Sigmoid colon (tissue), 4 donors: ENCODE measurements at regions not wholly inside any gene's neighbourhood (a gene's known extent, or its start where the extent isn't known, plus 50 kb on each side); places are given as distances from the start of the nearest gene placed in this dataset.

Experiments used
- CTCF ChIP-seq, 4 experiments: fragments of 450-650 bp in 3 of 4; fragments of 200-600 bp in 1 of 4; IDR thresholded peaks; one replicate each; pipeline ENCODE4 v1.5.1; 2016 to 2019; ENCODE audit warnings: antibody characterized with exemption in 4 of 4, mild to moderate bottlenecking in 3 of 4, moderate library complexity in 2 of 4
- POLR2A ChIP-seq, 2 donors: fragments of 450-650 bp; IDR thresholded peaks; one replicate each; pipeline ENCODE4 v1.6.1; 2016; ENCODE audit warnings: antibody characterized with exemption in 2 of 2, mild to moderate bottlenecking in 2 of 2, moderate library complexity in 2 of 2
- POLR2AphosphoS5 ChIP-seq, 4 donors: sonication (generic); formaldehyde crosslinking; IDR thresholded peaks; one replicate each; pipeline ENCODE4 v1.6.1; 2017; ENCODE audit warnings: antibody characterized with exemption in 4 of 4

DNA sequence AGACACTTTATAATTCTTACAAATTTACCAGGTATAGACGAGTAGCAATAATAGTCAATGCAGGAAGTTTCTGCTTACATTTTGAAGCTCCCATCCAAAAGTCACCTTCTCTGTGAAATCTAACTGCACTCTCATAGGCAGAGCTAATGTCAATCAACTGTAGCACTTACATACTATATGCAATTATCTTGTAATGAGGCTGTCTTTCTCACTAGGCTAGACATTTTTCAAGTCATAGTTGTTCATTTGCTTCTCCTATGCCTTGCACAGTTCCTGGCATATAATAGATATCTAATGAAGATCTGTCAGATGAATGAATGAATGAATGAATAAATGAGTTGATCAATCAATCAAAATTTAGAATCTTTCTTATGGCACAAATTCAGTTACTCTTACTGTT is 273.0 kb upstream of the DAB1 start:
- TF ChIP-seq CTCF (IDR thresholded peaks at IDR 0.05) (no peak), POLR2A (IDR thresholded peaks at IDR 0.05) (no peak), POLR2AphosphoS5 (IDR thresholded peaks at IDR 0.05) (no peak)
